GM12874 (cell line): ENCODE measurements at regions not wholly inside any gene's neighbourhood (a gene's known extent, or its start where the extent isn't known, plus 50 kb on each side); places are given as distances from the start of the nearest gene placed in this dataset.

Source experiments
- CTCF ChIP-seq: IDR thresholded peaks from 2 replicates; pipeline ENCODE4 v1.5.1; 2011; ENCODE audit warnings: low read depth, mild to moderate bottlenecking, control low read depth, low read length, moderate library complexity; ENCODE audit not compliant: insufficient read depth

GRCh38 chr16:13631213-13631767, 288.7 kb upstream of the ERCC4 start:
- no peak for TF ChIP-seq CTCF

- TF ChIP-seq CTCF = no peak
Measured at GRCh38 chr16:13631916-13632315, 288.0 kb upstream of the ERCC4 start.

- no peak for TF ChIP-seq CTCF
Measured at GRCh38 chr16:13633391-13633861, 286.5 kb upstream of the ERCC4 start.

GRCh38 chr16:13634253-13634652, 285.7 kb upstream of the ERCC4 start:
- TF ChIP-seq CTCF = no peak

- no peak for TF ChIP-seq CTCF
Measured at GRCh38 chr16:13634959-13635358, 285.0 kb upstream of the ERCC4 start.

- no peak for TF ChIP-seq CTCF
Measured at GRCh38 chr16:13638218-13638617, 281.7 kb upstream of the ERCC4 start.

GRCh38 chr16:13643412-13643811, 276.5 kb upstream of the ERCC4 start:
- TF ChIP-seq CTCF = no peak

GRCh38 chr16:13645601-13646245, 274.2 kb upstream of the ERCC4 start:
- no peak for TF ChIP-seq CTCF
